ENCODE measurements at regions not wholly inside any gene's neighbourhood (a gene's known extent, or its start where the extent isn't known, plus 50 kb on each side); places are given as distances from the start of the nearest gene placed in this dataset.

GRCh38 chr6:16974704-16975359, 127.0 kb upstream of the STMND1 start:
- no peak for DNase-seq

GRCh38 chr6:16974387-16974673, 127.5 kb upstream of the STMND1 start:
- no peak for DNase-seq

- no peak for DNase-seq
Measured at GRCh38 chr6:16973545-16974386, 128.1 kb upstream of the STMND1 start.

GRCh38 chr6:16973051-16973450, 128.8 kb upstream of the STMND1 start:
- DNase-seq = no peak

- DNase-seq = no peak
Measured at GRCh38 chr6:16972535-16972934, 129.3 kb upstream of the STMND1 start.

- no peak for DNase-seq
Measured at GRCh38 chr6:16969699-16970655, 131.9 kb upstream of the STMND1 start.

- DNase-seq = no peak
Measured at GRCh38 chr6:16968101-16968500, 133.7 kb upstream of the STMND1 start.

- no peak for DNase-seq
Measured at GRCh38 chr6:16967470-16967817, 134.4 kb upstream of the STMND1 start.

- no peak for DNase-seq
Measured at GRCh38 chr6:16966791-16967469, 134.9 kb upstream of the STMND1 start.

- no peak for DNase-seq
Measured at GRCh38 chr6:16965689-16966088, 136.2 kb upstream of the STMND1 start.

GRCh38 chr6:16964553-16965499, 137.0 kb upstream of the STMND1 start:
- DNase-seq = peak; percentile 74

GRCh38 chr6:16961577-16961976, 140.3 kb upstream of the STMND1 start:
- no peak for DNase-seq

- no peak for DNase-seq
Measured at GRCh38 chr6:16959789-16960188, 142.1 kb upstream of the STMND1 start.

GRCh38 chr6:16956361-16956760, 145.5 kb upstream of the STMND1 start:
- DNase-seq = no peak

GRCh38 chr6:16955899-16956298, 146.0 kb upstream of the STMND1 start:
- no peak for DNase-seq

- DNase-seq = no peak
Measured at GRCh38 chr6:16953905-16954304, 147.9 kb upstream of the STMND1 start.

- no peak for DNase-seq
Measured at GRCh38 chr6:16953446-16953845, 148.4 kb upstream of the STMND1 start.

- no peak for DNase-seq
Measured at GRCh38 chr6:16950825-16951495, 150.9 kb upstream of the STMND1 start.

GRCh38 chr6:16950302-16950701, 151.5 kb upstream of the STMND1 start:
- no peak for DNase-seq

- no peak for DNase-seq
Measured at GRCh38 chr6:16949716-16950115, 152.1 kb upstream of the STMND1 start.

Measured in renal pelvis (tissue), 1 donor.